Left ventricle myocardium superior (tissue), 1 donor: ENCODE measurements at regions not wholly inside any gene's neighbourhood (a gene's known extent, or its start where the extent isn't known, plus 50 kb on each side); places are given as distances from the start of the nearest gene placed in this dataset.
"Not testable (repeated sequence)": the region's sequence is repeated elsewhere in the genome, so short reads cannot be mapped to it uniquely, and the experiment has no call there.

Source experiments
- ATAC-seq: fragments of 200-7000 bp; cut with Tn5 transposase; one replicate; pipeline ENCODE4 v1.9.1; 2020; ENCODE audit warnings: mild to moderate bottlenecking, moderate library complexity
- DNase-seq: peaks from one replicate; pipeline ENCODE4 v3.0.0-alpha.2; 2020
- intact Hi-C: fragments of 100-400 bp; cut with micrococcal nuclease; formaldehyde crosslinking; loops from one replicate; pipeline ENCODE4 v1.11.0; 2022
- donor health status: DM: no; HTN: yes; CAD: no; lungs with severe emphysema.

DNA sequence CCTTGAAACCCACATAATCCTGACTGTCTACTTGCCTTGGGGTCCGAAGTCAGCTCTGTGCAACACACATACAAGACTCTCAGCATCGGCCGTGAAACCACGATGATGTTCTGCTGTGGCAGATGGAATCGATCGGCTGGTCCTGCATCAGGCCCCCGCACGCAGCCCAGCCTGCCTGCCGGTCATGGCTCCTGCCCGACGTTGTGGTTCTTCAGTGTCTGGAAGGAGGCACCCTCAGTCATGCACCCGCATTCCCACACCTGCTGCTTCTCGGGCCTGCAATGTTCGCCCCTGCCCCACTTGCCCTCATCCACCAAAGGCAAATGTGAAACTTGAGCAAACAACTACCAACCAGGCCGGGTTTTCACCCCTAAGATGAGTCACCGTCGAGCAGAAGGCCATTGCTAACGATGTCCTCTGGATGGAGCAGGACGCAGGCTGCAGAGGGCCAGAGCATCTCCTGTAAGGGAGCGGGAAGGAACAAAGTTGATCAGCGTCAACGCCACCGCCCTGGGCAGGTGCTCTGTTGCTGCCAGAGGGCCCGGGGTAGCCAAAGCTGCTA, 128.9 kb upstream of the PDE10A start:
- intact Hi-C loops, result no loop called here

DNA sequence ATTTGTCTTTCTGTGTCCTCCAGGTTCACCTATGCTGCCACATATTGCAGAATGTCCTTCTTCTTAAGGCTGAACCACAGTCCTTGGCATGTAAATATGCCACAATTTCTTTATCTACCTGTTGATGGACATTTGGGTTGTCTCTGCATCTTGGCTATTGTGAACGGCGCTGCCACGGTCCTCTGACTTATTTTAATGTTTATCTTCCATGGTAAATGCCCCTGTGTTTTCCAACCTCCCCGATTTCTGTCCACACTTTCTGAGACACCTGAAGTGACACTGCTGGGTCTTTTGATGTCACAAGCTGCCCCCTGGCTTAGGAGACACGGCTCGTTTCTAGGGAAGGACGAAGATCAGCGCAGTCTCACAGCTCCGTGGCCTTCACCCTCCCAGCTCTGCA, 128.3 kb upstream of the PDE10A start:
- no peak for DNase-seq
- intact Hi-C loops, result no loop called here
- ATAC-seq, result no peak

More for the DNA sequence above, 128.9 kb upstream of the PDE10A start:
- DNase-seq (no peak), ATAC-seq (no peak)

DNA sequence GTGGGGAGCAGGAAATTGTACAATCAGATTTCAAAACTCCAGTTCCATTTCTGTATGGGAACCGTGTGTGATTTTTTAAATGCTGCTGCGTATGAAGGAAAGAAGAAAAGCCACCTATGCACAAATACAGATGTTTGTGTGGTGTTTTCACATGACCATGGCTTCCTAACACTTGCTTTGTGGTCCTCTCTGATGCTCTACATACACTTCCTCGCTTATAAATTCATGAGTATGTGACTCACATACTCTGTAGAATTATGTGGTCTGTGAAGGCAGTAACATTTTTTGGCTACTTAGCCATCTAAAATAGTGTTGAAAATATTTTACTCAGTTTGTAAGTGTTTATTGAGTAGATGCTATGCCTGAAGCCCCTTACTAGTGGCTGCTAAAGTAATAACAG, 119.8 kb upstream of the PDE10A start:
- DNase-seq, result no peak
- intact Hi-C loops, result no loop called here

DNA sequence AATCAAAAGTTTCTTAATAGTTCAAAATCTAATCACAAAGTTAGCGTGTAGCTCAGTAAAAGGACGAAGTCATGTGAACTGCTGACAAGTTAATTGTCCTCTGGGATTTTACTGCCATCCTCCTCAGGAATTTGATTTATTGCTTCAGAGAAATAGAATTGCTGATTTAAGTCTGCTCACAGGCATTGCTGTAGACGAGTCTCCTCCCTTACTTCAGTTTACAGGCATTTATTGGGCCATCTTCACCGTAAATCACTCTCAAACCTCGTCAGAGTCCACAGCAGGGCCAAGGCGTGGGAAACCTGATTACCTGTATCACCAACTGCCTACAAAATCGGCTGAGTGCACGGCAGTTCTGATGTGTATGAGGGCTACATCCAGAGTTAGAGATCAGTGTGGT, 119.1 kb upstream of the PDE10A start:
- ATAC-seq (no peak), DNase-seq (no peak)
- intact Hi-C loops, result no loop called here

More for the DNA sequence above, 119.8 kb upstream of the PDE10A start:
- no peak for ATAC-seq

DNA sequence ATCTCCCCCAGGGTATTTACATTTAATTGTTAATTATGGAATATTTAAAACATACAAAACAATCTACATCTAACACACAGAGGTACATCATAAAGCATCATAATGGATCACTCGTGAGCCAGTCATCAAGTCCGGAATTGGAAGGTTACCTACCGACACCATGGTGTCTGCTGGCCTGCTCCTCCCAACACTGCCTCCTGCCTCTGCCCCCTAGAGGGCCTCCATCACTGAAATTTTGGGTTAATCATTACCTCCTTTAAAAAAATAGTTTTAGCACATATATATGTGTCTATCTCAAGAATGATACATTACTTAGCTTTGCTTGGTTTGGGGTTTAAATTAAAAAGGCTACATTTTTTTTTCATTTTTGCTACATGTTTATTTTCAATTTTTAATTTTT, 114.6 kb upstream of the PDE10A start:
- DNase-seq, result no peak
- intact Hi-C loops, result no loop called here
- ATAC-seq, result no peak

DNA sequence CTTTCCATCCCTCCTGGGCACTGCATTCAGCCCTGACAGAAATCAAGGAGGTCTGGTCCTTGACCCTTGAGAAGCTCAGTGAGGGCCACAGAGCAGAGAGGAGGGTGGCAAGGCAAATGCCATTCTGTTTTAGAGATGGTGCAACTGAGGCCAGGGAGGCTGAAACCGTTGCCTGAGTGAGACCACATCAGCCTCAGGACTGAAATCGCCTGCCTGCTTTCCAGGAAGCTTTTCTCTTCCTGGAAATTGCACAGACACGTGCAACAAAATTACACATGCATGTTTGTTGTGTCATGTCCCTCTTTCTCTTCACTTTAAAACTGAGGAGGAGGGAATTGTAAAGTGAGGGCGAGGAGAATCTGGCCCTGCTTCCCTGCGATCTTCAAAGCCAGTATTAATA, 113.7 kb upstream of the PDE10A start:
- no peak for DNase-seq
- ATAC-seq, result no peak
- intact Hi-C loops, result no loop called here

DNA sequence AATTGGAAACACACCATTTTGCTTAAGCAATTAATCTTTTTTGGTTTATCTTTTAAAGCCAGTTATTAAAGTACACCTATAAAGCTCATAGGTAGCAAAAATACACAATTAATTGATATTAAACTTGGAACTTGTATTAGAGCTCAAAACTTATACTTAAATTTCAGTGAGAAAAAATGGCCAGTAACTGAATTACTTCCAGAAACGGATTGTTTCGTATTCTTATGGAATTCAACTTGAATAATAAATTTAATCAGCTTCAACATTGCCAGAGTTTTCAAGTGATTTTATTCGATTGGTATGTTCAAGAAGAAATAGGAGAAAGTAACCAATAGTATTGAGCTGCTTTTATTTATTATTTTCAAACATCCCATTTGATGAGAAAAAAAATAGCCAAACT, 112.7 kb upstream of the PDE10A start:
- DNase-seq, result no peak
- intact Hi-C loops, result no loop called here
- ATAC-seq, result no peak

DNA sequence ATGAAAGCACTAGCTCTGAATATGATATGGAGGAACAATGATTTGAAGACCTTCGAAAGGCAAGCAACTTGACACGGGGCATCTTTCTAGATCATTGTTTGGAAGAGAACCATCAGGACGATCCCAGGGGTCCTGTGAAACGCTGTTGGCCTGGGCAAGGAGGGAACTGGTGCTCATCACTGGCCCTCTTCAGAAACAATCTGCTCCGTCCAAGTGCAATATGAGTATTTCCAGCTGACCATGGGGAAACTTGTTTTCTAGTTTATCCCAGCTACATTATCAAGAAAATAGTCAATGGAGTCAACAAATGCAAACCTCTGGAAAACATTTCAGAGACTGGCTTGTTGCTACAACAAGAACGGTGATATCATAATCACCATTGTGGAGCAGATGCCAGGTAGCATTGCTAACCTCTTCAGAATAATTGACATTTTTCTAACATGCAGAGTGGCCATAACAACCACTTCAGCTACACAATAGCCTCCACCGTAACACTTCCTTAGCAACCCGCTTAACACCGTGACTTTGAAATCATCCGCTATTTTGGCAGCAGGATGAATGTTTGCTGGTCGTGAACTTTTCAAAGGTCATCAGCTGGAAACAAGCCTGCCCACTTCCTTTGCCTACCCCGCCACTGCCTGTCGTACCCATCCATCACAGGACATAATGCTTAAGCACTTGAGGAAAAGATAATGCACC, 112.0 kb upstream of the PDE10A start:
- DNase-seq, result peak; percentile 40
- intact Hi-C loops, result no loop called here
- peak; percentile 97 for ATAC-seq

DNA sequence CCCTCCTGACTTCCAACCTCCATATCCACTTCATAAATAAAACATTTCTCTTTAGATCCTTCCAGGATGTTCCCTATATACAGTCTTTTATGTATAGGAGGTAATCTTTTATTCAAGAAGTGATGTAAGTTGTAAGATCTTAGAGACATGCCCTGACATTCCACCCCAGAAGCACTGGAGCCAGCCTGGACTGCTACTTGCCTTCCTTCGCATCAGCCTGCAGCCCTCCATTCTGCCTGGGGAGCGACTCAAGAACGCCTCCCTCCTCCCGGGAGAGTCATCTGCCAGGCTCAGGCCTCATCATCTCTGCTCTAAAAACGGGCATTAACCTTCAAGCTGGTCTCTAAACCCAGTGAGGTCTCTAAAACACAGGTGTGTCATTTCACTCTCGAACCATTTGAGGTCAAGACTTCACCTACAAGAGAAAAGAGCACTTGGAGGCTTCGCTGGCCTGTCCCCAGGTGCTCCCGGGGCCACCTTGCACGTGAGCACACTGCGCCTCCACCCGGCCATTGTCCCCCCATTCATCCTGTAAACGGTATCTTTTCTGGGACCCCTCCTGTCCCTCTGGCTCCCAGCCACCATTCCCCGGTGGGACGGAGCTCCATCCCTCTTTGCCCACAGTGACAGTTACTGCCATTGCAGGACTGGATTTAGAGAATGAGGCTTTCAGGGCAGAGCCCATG, 107.5 kb upstream of the PDE10A start:
- ATAC-seq (no peak), DNase-seq (no peak)
- intact Hi-C loops, result no loop called here

DNA sequence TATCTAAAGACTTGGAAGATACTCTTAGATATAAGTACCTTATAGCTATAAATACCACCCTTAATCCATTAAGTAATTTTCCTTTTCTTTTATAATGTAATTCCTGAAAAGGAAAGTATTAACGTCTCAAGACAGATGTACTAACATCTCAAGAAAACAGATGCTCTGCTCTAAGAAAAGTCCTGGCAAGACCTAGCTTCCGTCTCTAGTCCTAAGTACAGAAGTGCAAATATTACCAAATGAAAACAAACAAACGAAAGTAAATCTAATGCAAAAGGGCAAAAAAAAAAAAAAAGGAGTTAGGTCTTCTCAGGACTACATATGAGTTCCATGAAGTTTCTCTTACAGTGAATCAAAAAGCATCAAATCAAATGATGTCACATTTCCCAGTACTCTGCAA, 106.8 kb upstream of the PDE10A start:
- intact Hi-C loops, result no loop called here
- no peak for ATAC-seq
- DNase-seq, result no peak

DNA sequence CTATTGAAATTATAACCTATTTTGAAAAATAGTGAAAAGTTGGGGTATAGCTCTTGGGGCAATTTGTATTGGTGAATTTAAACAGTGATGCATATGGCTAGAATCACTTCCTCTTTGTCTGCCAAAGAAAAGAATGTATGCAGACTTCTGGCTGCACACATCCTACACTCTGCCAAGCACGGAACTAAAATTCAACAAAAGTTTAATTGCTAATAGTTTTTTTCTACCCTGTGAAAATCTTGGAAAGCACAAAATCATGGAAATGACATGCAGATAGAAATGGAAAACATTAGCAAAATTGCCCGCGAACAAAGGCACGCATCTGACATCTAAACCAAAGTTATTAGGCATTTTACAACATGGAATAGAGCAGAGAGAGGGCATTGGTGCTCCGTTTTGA, 106.4 kb upstream of the PDE10A start:
- no peak for ATAC-seq
- intact Hi-C loops, result no loop called here
- no peak for DNase-seq

DNA sequence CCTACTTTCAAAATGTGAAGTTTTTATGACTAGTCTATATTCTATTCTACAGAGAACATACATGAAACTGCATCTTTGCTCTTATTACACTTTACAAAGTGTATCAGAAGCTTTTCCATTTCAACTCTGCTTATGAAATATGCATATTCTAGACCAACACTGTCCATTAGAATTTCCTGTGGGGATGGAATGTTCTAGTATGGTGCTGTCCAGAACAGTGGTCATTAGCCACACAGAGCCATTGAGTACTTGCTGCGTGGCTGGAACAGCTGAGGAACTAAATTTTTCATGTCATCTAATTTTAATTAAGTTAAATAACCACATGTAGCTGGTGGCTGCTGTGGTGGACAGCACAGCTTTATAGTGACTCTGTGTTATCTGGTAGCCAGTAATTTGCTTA, 105.9 kb upstream of the PDE10A start:
- intact Hi-C loops, result no loop called here
- no peak for ATAC-seq
- DNase-seq, result no peak

DNA sequence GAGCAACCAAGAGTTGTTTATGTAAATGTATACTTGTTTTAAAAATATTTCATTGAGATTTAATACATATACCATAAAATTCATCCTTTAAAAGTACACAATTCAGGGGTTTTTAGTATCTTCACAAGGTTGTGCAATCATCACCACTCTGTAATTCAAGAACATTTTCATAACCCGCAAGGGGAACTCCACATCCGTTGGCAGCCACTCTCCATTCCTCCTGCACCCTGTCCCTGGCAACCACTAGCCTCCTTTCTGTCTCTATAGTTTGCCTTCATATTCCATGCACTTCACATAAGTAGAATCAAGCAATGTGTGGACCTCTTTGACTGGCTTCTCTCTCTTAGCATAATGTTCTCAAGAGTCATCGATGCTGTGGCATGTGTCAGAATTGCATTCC, 104.2 kb upstream of the PDE10A start:
- intact Hi-C loops, result no loop called here
- DNase-seq (no peak), ATAC-seq (no peak)

DNA sequence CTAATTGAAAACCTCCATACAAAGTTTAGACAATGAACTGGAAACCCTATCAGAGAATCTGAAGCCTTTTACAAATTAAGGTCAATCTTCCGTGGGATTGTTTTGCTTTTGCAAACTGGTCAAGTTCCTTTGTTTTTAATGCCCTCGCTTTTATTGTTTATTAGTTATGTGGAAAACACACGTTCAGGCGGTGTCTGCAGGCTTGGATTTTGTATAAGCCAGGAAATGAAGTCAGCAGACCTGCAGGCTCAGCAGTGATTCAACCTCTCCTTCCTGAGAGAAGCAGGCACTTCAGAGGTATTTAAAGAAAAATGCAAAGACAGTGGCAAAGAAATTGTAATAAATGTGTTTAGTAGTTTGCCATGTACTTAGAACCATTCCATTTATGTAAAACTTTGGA, 103.4 kb upstream of the PDE10A start:
- ATAC-seq (no peak), DNase-seq (no peak)
- intact Hi-C loops, result no loop called here

DNA sequence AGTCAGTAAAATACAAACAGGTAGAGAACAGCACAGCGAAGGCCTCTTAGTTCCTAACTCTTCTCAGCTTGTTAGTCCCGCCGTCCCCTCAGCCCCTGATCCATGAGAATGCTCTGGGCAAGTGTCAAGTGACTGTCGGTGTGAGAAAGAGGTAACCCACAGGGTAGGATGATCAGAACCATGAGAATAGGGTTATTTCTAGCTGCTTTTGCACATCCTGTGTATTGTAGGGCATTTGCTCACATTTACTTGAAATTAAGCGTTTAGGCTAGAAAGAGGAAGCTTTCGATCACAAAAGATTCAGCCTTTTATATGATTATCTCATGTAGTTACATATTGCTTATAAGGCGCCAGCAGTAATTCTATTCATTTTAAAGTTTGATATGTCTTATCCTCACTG, 103.0 kb upstream of the PDE10A start:
- intact Hi-C loops, result no loop called here
- ATAC-seq, result no peak
- no peak for DNase-seq

DNA sequence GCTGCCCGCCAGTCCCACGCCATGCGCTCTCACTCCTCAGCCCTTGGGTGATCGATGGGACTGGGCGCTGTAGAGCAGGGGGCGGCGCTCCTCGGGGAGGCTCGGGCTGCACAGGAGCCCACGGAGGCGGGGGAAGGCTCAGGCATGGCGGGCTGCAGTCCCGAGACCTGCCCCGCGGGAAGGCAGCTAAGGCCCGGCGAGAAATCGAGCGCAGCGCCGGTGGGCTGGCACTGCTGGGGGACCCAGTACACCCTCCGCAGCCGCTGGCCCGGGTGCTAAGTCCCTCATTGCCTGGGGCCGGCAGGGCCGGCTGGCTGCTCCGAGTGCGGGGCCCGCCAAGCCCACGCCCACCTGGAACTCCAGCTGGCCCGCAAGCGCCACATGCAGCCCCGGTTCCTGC, 102.2 kb upstream of the PDE10A start:
- ATAC-seq, DNase-seq, intact Hi-C loops: not testable (repeated sequence)

DNA sequence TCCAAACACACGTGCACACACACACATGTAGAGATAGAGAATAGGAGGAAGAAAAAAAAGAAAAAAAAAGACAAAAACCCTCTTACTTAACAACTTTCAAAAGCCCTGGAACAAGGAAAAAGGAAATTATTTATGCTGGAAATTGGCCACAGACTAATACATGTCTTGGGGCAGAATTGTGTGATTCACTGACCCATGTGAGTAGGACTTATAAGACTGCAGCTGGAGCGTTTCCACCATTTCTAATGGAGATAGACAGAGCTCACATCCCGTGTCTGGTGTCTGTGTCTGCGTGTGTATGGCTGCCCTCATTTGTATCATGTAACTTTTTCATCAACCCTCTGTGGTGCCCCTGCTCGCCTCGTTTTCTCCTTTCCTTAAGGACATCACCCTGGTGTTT, 99.8 kb upstream of the PDE10A start:
- ATAC-seq (no peak), DNase-seq (no peak)
- intact Hi-C loops, result no loop called here

DNA sequence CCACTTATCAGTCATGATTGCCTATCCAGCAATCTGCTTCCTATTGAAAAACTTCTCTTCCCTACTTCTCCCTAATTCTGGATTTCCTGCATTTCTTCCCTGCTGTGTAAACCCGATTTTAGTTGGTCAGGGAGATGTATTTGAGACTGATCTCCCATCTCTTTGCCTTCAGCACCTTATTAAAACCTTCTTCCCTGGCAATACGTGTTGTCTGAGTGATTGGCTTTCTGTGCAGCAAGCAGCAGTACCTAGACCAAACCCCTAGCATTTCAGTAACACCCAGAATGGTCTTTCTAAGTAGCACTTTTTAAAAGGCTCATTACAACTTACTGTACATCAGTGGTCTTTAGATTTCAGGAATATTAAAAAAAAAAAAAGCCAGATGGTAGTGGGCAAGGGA, 99.1 kb upstream of the PDE10A start:
- ATAC-seq (no peak), DNase-seq (no peak)
- intact Hi-C loops, result no loop called here

DNA sequence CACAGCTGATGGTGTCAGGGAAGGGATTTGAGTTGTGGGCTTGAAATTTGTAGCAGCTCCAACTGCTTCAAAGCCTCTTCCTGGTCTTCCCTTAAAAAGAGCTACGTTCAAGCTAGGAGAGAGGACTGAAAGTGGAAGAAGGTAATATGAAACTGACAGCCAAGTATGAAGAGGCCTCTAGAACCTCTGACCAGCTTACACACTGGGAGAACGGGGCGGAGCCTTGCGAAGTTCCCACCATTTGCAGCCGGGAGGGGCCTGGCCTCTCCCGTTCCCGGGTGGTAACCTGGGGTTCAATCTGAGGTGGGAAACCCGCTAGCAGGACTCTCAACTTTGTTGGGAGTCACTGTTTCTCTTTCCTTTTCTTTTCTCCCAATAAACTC, 97.8 kb upstream of the PDE10A start:
- intact Hi-C loops, result no loop called here

DNA sequence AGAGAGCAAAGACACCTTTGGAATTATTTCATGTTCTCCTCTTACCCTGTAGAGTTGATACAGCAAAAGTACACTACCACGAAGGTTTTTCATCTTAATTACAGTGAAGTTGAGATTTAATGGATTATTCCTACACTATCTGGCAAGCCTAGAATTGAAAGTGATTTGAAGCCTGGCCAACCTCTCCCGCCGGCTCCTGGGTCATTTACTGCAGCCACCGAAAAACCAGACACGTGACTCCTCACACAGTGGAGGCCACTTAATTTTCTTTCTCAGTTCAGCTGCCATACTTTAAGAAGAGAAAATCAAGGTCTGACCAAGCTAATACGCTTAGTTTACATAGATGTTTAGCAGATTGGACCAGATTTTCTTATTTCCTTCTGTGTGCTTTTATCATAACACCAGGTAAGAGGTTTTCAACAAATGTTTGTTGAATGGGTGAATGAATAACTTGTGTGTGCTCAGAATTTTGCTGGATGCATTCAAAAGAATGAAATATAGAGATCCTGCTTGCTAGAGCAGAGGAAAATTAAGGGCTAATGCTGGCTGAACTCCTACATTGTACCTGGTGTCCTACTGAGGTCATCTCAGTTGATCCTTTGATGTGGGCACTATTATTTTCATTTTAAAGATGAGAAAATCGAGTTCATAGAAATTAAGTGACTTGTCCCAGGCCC, 97.2 kb upstream of the PDE10A start:
- no peak for ATAC-seq
- DNase-seq, result no peak
- intact Hi-C loops, result no loop called here

More for the DNA sequence above, 97.8 kb upstream of the PDE10A start:
- DNase-seq (no peak), ATAC-seq (no peak)
